ENCODE measurements at regions not wholly inside any gene's neighbourhood (a gene's known extent, or its start where the extent isn't known, plus 50 kb on each side); places are given as distances from the start of the nearest gene placed in this dataset.

DNA sequence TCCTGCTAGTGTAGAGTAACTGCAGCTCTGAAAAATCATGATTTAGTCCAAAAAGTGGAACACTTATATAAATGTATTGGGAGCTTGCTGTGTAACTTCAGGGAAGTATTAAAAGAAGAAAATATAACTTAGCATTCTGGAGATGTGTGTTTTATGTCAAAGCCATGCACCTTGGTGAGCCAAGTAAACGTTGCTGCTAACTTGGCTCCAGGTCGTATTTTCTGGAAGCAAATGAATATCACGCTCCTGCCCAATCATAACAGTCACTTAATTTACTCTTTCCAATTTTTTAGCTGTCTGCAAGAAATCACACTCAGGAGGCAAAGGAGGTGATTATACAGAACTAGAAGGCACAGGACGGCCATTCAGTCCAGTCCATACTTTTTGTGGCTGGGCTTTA is 61.1 kb downstream of the DOP1B start:
- TF ChIP-seq, protein P1, sequence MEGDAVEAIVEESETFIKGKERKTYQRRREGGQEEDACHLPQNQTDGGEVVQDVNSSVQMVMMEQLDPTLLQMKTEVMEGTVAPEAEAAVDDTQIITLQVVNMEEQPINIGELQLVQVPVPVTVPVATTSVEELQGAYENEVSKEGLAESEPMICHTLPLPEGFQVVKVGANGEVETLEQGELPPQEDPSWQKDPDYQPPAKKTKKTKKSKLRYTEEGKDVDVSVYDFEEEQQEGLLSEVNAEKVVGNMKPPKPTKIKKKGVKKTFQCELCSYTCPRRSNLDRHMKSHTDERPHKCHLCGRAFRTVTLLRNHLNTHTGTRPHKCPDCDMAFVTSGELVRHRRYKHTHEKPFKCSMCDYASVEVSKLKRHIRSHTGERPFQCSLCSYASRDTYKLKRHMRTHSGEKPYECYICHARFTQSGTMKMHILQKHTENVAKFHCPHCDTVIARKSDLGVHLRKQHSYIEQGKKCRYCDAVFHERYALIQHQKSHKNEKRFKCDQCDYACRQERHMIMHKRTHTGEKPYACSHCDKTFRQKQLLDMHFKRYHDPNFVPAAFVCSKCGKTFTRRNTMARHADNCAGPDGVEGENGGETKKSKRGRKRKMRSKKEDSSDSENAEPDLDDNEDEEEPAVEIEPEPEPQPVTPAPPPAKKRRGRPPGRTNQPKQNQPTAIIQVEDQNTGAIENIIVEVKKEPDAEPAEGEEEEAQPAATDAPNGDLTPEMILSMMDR (IDR thresholded peaks at IDR 0.05): no peak

DNA sequence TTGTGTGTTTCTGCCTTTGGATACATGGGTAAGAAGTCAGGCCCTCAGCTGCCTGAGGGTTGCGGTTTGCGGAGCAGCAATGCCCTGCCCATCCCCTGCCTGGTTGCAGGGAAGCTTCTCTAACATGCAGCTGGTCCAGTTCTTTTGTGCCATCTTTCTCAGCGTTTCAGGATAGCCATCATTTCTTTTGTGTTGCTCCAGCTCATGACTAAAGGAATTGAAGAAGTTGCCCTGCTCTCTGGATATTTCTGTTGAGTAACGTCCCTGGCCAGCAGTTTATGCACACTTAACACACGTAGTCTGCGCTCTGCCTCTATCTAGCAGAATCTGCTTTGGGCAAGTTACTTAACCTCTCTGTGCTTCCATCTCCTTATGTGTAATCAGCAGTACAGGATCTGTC is 62.1 kb downstream of the DOP1B start:
- TF ChIP-seq, protein P1 (IDR thresholded peaks at IDR 0.05): no peak

DNA sequence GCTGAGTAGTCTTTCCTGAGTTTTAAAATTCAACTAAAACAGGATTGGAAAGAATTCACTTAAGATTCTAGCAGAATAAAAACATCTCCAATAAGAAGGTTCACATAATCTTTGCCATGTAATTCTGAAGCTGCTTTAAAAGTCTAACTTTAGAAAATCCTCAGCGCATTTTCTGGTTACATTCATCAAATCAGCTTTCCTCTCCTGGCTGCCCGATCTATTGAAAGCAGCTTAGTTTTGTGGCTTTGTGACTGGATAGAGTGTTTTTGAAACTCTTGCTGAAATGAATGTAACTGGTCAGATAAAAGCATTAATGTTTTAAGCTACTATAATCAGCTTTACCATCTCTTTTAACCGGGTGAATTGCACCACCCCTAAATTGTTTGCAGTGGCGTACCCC is 66.8 kb downstream of the DOP1B start:
- TF ChIP-seq, protein P1 (IDR thresholded peaks at IDR 0.05): no peak

DNA sequence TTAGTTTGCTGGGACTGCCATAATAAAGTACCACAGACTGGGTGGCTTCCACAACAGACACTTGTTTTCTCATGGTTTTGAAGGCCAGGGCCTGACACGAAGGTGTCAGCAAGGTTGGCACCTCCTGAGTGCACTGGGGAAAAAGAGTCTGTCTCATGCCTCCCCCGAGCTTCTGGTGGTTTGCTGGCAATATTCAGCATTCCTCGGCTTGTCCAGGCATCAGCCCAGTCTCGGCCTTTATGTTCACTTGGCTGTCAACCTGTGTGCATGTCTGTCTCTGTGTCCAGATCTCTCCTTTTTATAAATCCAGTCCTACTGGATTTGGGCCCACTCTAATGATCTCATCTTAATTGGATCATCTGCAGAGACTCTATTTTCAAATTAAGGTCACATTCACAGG is 72.6 kb downstream of the DOP1B start:
- TF ChIP-seq, protein P1 (IDR thresholded peaks at IDR 0.05): no peak

DNA sequence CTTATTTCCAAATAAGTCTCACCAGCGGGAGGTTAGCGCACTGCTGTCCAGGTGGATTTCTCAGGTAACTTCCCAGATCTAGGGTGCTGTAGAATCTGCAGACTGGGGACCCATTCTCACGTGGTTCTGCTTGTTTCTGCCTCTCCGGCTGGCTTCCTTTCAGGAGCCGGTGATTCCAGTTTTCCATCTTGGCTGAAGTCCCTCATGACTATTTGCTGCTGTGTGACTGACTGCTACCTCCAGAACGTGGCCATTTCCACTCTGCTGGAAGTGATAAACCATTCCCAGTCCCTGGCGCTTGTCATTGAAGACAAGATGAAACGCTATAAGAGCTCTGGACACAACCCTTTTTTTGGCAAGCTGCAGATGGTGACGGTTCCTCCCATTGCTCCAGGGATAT is 76.0 kb downstream of the DOP1B start:
- TF ChIP-seq, protein P1 (IDR thresholded peaks at IDR 0.05): no peak

DNA sequence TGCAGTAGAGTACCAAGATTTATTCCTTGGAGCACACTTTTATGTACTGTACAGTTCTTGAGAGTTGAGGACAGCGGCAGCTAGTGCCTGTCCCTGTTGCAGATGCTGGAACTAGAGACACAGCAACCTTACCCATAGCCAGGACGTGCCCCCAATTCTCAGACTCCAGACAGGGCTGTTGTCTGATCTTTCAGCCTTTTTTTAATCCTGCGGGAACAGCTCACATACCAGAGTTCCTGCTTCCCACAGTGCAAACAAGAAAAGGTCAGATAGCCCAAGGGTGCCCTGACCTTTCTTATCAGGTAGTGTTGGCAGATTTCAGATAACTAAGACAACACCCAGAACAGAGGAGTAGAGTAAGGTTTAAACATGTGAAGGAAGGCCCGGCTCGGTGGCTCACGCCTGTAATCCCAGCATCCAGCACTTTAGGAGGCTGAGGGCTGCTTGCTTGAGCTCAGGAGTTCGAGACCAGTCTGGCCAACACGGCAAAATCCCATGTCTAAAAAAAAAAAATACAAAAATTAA is 78.5 kb downstream of the DOP1B start:
- TF ChIP-seq, protein P1 (IDR thresholded peaks at IDR 0.05): no peak

DNA sequence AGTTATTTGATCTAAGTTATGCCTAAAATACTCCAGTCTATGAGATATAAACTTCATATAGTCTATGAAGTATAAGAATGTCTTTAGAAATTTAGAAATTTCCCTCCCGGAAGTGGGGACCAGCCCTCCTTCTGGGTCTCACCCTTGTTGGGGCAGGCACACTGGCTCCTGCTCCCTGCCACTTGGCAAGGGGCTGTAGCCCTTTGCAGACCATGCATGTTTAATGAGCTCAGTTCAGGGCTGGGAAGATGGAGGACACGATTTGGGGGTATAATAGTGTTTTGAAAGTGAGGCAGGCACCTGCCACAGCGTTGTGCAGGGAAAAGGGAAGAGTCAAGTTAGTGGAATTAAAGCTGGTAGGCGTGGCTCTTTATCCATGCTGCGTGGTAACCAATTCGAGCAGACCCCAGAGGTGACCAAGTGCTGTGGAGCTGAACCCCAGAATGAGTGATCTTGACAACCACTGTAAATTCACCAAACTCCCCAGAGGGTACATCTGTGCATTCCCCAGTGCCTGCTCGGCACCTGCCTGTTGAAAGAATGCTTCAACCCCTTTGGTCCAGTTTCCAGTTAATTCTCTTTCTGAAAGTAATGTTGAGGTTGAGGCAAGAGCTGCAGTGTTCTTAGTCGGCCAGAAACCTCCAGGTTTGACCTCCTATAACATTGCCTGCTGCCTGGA is 79.6 kb downstream of the DOP1B start:
- TF ChIP-seq, protein P1 (IDR thresholded peaks at IDR 0.05): no peak

DNA sequence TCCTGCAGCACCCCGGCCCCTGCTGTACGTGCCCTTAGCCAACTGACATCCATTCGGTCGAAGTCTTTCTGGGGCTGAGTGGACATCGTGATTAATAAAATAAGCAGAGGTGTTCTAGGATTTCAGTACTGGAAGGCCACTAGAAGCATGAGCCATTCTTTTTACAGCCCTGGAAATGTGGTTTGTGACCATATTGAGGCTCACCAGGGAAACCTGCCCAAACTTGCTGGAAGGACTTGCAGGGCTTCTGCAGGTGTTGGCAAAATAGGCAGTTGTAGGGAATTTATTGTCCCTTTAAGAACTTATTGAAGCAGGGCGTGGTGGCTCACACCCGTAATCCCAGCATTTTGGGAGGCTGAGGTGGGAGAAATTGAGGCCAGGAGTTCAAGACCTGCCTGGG is 80.8 kb downstream of the DOP1B start:
- TF ChIP-seq, protein P1 (IDR thresholded peaks at IDR 0.05): no peak
